NCI-H1048 (cell line): ENCODE measurements at regions not wholly inside any gene's neighbourhood (a gene's known extent, or its start where the extent isn't known, plus 50 kb on each side); places are given as distances from the start of the nearest gene placed in this dataset.

Source experiments
- DNase-seq: peaks from one replicate; lab custom pipeline; 2025; lab: John Stamatoyannopoulos, UW

GRCh38 chr1:226816576-226816975 lies 53.8 kb upstream of the PSEN2 start:
- no peak for DNase-seq

DNA sequence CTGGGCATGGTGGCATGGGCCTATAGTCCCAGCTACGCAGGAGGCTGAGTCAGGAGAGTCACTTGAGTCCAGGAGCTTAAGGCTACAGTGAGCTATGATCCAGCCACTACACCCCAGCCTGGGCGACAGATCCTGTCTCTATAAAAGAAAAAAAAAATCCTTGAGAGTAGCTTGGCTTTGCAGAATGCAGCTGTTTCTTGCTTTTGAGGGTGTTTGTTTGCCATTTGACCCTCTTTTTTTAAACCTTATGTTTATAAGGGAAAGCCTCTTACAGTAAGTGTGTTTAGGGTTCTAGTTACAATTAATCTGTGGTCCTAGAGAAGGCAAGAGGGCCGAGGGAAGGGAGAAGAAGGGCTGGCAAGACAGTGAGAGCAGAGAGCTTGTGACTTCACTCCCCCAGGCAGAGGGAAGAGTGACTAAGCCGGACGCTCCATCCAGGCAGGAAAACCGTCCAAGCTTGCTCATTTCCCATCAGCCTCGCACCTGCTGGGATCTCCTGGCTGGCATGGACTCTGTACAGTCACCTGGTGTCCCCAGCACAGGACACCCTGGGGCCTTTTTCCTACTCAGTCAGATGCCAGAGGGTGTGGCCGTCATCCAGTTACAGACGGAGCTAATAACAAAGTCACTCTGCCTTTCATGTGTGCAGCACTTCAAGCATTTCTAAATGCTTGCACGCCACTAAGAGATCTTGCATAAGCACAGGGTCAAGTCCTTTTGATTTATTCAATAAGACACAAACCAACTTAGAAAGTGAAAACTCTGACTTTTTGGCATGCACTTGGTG lies 55.5 kb upstream of the PSEN2 start:
- DNase-seq: peak; percentile 17

DNA sequence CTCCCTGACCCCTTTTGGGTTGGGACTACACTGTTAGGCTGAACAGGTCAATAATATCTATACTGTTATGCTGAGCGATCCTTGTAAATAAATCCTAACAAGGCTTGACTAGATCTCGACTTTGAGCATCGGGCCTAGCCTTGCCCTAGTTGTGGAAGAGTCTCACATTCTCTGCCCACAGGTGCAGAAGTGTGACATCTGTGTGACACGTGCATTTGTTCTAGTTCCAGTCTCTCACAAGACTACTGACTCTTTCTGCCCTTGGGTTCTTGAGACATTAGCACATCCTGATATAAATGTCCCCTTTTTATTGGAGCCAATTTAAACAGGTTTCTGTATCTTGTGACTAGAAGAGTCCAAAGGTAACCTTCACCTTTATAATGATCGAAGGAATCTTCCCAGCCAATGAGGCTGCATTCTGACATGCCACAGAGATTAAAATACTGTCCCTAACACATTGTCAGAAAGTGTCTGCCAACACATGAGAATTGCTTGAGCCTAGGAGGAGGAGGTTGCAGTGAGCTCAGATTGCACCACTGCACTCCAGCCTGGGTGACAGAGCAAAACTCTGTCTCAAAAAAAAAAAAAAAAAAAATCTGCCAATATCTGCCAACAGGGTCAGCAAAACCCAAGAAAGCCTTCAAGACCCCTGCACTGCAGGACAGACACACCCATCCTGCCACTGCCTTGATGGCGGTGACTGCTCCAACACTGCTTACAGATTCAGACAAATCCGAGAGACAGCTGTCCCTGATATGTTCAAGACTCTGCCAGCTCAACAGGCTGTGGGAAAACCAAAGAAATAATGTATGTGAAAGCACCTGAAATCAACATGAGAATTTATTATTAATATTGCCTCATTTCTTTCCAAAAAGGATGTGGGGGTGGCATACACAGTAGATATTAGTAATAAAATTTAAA lies 56.5 kb upstream of the PSEN2 start:
- no peak for DNase-seq

- DNase-seq: no peak
These were observed 59.7 kb upstream of the PSEN2 start for GRCh38 chr1:226810681-226811080.

DNA sequence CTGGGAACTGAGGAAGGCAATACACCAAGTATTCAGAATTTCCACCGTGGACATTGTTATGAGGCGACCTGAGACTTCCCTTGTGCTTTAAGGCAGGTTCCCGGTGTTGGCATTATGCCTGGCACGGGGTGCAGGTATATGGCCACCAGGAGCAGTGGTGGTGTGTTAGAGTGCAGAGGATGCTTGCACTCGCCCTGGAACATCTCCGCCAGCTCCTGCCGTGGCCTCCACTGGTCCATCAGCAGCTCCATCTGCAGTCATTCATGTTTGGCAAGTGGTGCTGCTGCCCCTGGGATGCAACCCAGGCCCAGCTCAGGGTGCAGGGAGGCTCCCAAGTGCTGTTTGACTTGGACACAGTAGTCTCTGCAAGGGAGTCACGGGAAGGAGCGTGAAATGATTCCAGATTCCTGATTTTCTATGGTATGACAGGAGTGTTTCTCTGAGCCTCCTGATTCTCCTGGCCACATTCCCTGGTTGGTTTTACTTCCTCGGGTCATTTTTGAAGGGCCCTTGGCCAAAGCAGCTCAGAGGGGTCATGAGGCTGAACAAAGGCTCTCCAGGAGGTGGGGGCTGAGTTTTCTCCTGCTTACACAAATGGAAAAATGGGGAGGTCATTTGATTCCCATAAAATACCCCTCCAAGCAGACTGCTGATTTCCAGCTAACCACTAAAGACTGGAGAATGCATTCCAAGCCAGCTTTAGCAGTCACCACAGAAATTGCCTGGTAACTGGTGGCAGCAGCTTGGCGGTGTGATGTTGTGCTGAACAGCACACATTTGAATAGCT lies 60.4 kb upstream of the PSEN2 start:
- no peak for DNase-seq

- DNase-seq: no peak
These were observed 61.9 kb upstream of the PSEN2 start for GRCh38 chr1:226808501-226808900.

GRCh38 chr1:226806988-226807387 lies 63.4 kb upstream of the PSEN2 start:
- DNase-seq: no peak

DNA sequence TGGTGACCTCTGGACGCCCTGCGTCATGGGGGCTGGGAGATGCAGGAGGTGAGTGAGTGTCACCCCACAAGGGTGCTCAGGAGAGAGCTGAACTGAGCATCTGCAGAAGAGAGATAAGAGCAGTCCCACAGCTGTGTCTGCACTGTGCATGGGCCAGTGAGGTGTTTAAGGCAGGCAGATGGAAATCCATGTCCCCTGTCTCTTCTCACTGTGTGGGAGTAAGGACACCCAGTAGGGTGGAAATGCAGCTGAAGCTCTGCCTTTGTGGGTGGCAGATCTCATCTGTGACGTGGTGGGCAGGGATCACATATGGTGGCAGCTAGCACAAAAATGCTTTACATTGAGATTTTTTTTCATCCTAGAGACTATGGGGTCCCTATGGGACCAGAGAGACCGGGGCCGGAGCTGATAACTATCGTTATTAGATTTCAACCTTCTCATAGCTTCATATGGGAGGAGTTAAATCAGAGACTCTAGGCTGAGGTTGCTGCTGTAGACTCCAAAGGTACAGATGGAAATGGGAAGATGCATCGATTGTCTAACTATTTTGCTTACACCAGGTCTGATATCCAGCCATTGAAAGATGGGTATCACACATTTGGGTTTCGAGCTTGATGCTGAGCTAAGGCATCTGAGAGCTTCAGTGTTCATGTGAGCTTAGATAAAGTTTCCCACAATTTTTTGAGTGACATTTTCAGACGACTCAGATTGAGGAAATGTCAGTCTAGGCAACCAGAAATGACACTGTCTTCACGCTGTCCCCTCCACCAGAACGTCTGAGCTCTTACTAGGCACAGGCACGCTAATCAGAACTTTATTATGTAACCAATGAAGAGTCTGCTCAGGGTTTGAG lies 65.3 kb upstream of the PSEN2 start:
- no peak for DNase-seq

GRCh38 chr1:226800763-226801380 lies 61.8 kb upstream of the ITPKB start:
- no peak for DNase-seq

- DNase-seq: no peak
These were observed 60.7 kb upstream of the ITPKB start for GRCh38 chr1:226799634-226800281.

DNA sequence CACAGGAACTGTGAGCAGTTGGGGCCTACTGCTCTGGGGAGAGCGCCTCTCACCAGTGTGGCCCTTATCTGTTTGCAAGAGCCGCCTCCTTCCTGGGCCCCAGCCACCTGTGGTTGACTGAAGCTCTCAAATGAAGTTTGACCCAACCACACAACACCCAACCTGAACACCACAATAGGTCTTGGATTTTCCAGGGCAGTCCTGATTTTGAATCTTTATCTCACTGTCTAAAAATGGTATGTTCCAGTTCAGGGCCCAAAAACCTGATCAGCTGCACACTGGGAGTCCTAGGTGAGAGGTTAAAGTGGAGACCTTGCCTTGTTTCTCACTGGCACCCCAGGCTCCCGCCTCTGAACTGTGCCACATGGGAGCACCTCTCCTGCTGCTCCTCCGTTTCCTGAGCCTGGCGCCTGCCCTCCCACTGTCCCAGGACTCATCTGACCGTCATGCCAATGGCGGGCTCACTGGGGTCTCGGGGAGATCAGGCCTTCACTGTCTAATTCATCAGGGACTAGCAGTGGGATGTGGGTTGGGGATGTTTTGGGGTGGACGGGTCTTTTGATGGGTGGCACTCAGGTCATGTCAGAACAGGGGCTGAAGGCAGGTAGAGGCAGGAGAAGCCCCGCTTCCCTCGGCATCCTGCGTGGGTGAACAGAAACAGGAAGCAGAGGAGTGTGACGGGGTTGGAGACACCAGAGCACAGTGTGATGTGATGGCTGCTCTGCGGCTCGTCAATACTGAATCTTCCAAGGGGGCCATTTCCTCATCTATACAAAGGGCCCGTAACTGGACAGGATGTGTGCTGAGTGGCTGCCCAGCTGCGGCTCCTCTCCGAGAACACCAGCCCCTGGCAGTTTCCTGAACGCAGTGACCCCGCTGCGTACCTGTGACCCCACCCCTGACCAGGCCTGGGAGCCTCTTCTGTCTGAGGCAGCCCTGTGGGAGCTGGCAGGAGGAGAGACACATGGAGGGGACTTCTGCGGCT lies 59.6 kb upstream of the ITPKB start:
- no peak for DNase-seq

DNA sequence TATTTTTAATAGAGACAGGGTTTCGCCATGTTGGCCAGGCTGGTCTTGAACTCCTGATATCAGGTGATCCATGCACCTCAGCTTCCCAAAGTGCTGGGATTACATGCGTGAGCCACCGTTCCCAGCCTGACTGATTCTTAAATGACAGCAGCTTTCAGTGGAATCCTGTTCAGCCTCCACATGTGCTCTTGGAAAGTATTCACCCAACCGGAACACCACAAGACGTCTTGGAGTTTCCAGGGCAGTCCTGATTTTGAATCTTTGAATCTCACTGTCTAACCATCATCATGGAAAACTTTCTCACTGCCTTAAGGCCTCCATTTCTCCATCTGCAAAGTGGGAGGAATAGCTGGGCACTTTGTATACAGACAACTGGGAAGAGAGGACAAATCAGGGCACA lies 58.1 kb upstream of the ITPKB start:
- DNase-seq: no peak

DNA sequence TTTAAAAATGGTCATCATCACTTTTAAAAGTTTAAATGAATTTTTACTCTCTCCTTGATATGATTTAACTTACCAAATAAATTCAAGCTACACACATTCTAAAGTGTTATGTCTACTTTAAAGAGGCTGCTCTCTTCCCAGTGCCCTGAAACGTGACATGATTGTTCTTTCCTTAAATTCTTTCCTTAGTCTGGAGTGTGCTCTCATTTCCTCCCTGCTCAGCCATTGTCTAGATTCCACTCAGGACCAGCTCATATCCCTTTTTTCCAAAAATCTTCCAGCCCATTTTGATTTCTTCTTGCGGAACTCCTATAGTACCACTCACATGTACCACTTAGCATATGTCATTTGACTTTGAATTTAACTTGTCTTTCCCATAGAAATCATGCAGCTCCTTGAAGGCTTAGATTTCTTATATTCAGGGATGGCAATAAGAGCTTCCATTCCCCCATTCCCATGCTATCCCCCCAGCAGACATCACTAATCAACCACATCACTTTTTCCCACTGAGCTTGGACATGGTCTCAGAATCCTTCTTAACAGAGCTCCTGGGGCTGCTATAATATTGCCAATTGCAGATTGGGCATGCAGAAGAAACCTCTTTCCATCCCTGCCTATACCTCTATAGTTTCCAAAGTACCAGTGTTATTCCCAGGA lies 54.7 kb upstream of the ITPKB start:
- DNase-seq: no peak

DNA sequence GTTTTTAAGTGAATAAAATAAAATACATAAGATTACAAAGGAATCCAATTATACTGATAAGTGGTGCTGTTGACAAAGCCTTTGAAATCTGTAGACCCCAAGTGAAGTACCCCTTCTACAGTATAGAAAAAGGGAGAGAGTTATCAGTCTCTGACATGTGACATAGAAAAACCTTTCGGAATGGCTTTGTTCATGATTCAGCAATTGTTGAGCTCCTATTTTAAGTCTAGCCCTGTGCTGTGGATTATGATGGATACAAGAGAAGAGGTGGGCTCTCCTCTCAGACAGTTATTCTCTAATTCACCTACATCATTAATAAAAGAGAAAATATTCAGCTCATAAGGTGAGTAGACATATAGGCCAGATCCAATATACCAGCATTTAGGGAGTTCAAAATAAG lies 53.3 kb upstream of the ITPKB start:
- DNase-seq: no peak

DNA sequence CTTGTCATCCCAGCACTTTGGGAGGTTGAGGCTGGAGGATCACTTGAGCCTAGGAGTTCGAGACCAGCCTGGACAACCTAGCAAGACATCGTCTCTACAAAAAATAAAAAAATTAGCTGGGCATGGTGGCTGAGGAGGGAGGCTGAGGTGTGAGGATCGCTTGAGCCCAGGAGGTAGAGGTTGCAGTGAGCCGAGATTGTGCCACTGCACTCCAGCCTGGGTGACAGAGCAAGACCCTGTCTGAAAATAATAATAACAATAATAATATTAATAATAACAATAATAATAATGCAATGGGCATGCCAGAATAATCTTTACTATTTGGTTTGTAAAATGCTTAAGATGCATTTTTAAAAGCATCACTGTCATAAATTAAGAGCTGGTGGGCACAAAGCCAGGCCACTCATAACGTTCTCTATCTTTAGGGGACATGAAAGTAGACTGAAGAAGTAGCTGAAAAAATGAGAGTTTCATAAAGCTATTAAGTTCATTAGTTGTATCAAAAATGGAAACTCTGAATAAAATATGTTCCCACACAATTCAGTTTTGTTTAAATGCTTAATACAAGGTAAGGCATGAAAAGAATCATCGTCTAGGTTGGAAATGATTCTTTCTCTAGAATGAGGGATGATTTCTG lies 51.6 kb upstream of the ITPKB start:
- no peak for DNase-seq

- no peak for DNase-seq
These were observed 49.9 kb upstream of the ITPKB start for GRCh38 chr1:226788965-226789364.
